ENCODE measurements at regions not wholly inside any gene's neighbourhood (a gene's known extent, or its start where the extent isn't known, plus 50 kb on each side); places are given as distances from the start of the nearest gene placed in this dataset.

- no peak overlapping the region for H3K4me3 ChIP-seq
- H3K9me3 ChIP-seq = no peaks in the 10 kb centered on the region
- no peak for DNase-seq (ENCODE audit: low spot score in 2 of 2)
- TF ChIP-seq POLR2AphosphoS5 (IDR thresholded peaks at IDR 0.05) = no peak
- no peak for TF ChIP-seq EP300 (IDR thresholded peaks at IDR 0.05)
- TF ChIP-seq POLR2A (IDR thresholded peaks at IDR 0.05) = no peak
- TF ChIP-seq CTCF (IDR thresholded peaks at IDR 0.05) = no peak
- H3K36me3 ChIP-seq = no peaks in the 10 kb centered on the region
- H3K27me3 ChIP-seq = no peaks in the 10 kb centered on the region
- no peaks in the 10 kb centered on the region for H3K4me1 ChIP-seq
- 86% methylated on average over 3 of the region's 3 CpGs for WGBS
- H3K27ac ChIP-seq = no peak overlapping the region
Observed at GRCh38 chr14:85306024-85306423, 223.9 kb upstream of the FLRT2 start.

- WGBS = 40% methylated on average over 8 of the region's 8 CpGs
Observed at GRCh38 chr14:85308531-85309300, 221.2 kb upstream of the FLRT2 start.

GRCh38 chr14:85310491-85311272, 219.3 kb upstream of the FLRT2 start:
- H3K27me3 ChIP-seq = no peaks in the 10 kb centered on the region
- no peaks in the 10 kb centered on the region for H3K4me1 ChIP-seq
- WGBS = 92% methylated on average over 8 of the region's 8 CpGs
- no peaks in the 10 kb centered on the region for H3K36me3 ChIP-seq
- no peak overlapping the region for H3K4me3 ChIP-seq
- H3K9me3 ChIP-seq = no peaks in the 10 kb centered on the region
- no peak for DNase-seq (ENCODE audit: low spot score in 2 of 2)
- H3K27ac ChIP-seq = no peak overlapping the region
- TF ChIP-seq POLR2AphosphoS5 (IDR thresholded peaks at IDR 0.05) (no peak), CTCF (IDR thresholded peaks at IDR 0.05) (no peak), POLR2A (IDR thresholded peaks at IDR 0.05) (no peak), EP300 (IDR thresholded peaks at IDR 0.05) (no peak)

More at GRCh38 chr14:85308531-85309300, 221.2 kb upstream of the FLRT2 start:
- no peak overlapping the region for H3K27ac ChIP-seq
- H3K4me3 ChIP-seq = no peak overlapping the region
- TF ChIP-seq POLR2AphosphoS5 (IDR thresholded peaks at IDR 0.05) (no peak), EP300 (IDR thresholded peaks at IDR 0.05) (no peak), CTCF (IDR thresholded peaks at IDR 0.05) (no peak), POLR2A (IDR thresholded peaks at IDR 0.05) (no peak)
- H3K9me3 ChIP-seq = no peaks in the 10 kb centered on the region
- H3K27me3 ChIP-seq = no peaks in the 10 kb centered on the region
- H3K36me3 ChIP-seq = no peaks in the 10 kb centered on the region
- no peaks in the 10 kb centered on the region for H3K4me1 ChIP-seq
- no peak for DNase-seq (ENCODE audit: low spot score in 2 of 2)

- peaks cover 4% of the 10 kb centered on the region for H3K4me1 ChIP-seq
- no peaks in the 10 kb centered on the region for H3K27me3 ChIP-seq
- H3K4me3 ChIP-seq = no peak overlapping the region
- no peak for TF ChIP-seq POLR2AphosphoS5 (IDR thresholded peaks at IDR 0.05)
- no peak for TF ChIP-seq CTCF (IDR thresholded peaks at IDR 0.05)
- TF ChIP-seq EP300 (IDR thresholded peaks at IDR 0.05) = no peak
- no peak for TF ChIP-seq POLR2A (IDR thresholded peaks at IDR 0.05)
- DNase-seq (ENCODE audit: low spot score in 2 of 2) = no peak
- H3K36me3 ChIP-seq = no peaks in the 10 kb centered on the region
- 85% methylated on average over 2 of the region's 2 CpGs for WGBS
- H3K9me3 ChIP-seq = no peaks in the 10 kb centered on the region
- no peak overlapping the region for H3K27ac ChIP-seq
Observed at GRCh38 chr14:85313560-85314207, 216.3 kb upstream of the FLRT2 start.

GRCh38 chr14:85315290-85315689, 214.7 kb upstream of the FLRT2 start:
- Histone ChIP-seq H3K27me3 (no peaks in the 10 kb centered on the region), H3K4me1 (peaks cover 4% of the 10 kb centered on the region), H3K9me3 (no peaks in the 10 kb centered on the region), H3K36me3 (no peaks in the 10 kb centered on the region), H3K4me3 (no peak overlapping the region), H3K27ac (no peak overlapping the region)
- no peak for TF ChIP-seq POLR2A (IDR thresholded peaks at IDR 0.05)
- TF ChIP-seq POLR2AphosphoS5 (IDR thresholded peaks at IDR 0.05) = no peak
- no peak for TF ChIP-seq EP300 (IDR thresholded peaks at IDR 0.05)
- TF ChIP-seq CTCF (IDR thresholded peaks at IDR 0.05) = no peak
- DNase-seq (ENCODE audit: low spot score in 2 of 2) = no peak
- WGBS = 53% methylated on average over 3 of the region's 3 CpGs
